ENCODE measurements at regions not wholly inside any gene's neighbourhood (a gene's known extent, or its start where the extent isn't known, plus 50 kb on each side); places are given as distances from the start of the nearest gene placed in this dataset.

- H3K4me2 ChIP-seq (ENCODE audit: insufficient read depth, insufficient read length, low read length) = no peak overlapping the region
- no peak overlapping the region for H2AK5ac ChIP-seq (ENCODE audit: insufficient read length, low read length)
- no peak overlapping the region for H2BK15ac ChIP-seq (ENCODE audit: low read depth, low read length)
- no peak overlapping the region for H2AFZ ChIP-seq (ENCODE audit: low read length)
- no peaks in the 10 kb centered on the region for H3K27me3 ChIP-seq (ENCODE audit: insufficient read depth, low read length)
- Mint-ChIP-seq H3K27me3 (ENCODE audit: low read depth) (peaks cover 25% of the 10 kb centered on the region), H3K4me1 (peaks cover 0 to 6% of the 10 kb centered on the region in 2 experiments; a peak in 1 of 4 replicates), H3K4me3 (no peak overlapping the region), H3K27ac (no peak overlapping the region), H3K9me3 (no peaks in the 10 kb centered on the region), H3K36me3 (ENCODE audit: insufficient read depth in 1 of 3, low read depth in 3 of 3) (no peaks in the 10 kb centered on the region)
- H4K5ac ChIP-seq (ENCODE audit: insufficient read length, low read depth, low read length) = no peak overlapping the region
- H4K20me1 ChIP-seq (ENCODE audit: control insufficient read depth, insufficient read depth, insufficient read length) = no peaks in the 10 kb centered on the region
- no peaks in the 10 kb centered on the region for H3K9me3 ChIP-seq (ENCODE audit: control insufficient read depth, low read depth, low read length)
- TF ChIP-seq CTCF (conservative IDR thresholded peaks at IDR 0.05) = no peak
- H3K23ac ChIP-seq (ENCODE audit: insufficient read length, low read depth, low read length) = no peak overlapping the region
- no peak overlapping the region for H4K8ac ChIP-seq (replicated peaks; ENCODE audit: insufficient read length, low read depth, low read length)
- no peak overlapping the region for H3K27ac ChIP-seq (ENCODE audit: insufficient read length, low read depth, low read length)
- H3K4me1 ChIP-seq (ENCODE audit: insufficient read depth, low read length) = no peaks in the 10 kb centered on the region
- no peak overlapping the region for H4K91ac ChIP-seq (ENCODE audit: insufficient read length, low read depth, low read length)
- H3K23me2 ChIP-seq (ENCODE audit: insufficient read length, low read depth, low read length, poor library complexity, severe bottlenecking) = no peaks in the 10 kb centered on the region
- H2BK12ac ChIP-seq (ENCODE audit: insufficient read length, low read depth, low read length) = no peak overlapping the region
- H3K9ac ChIP-seq (ENCODE audit: extremely low read depth, insufficient read length, low read length) = no peak overlapping the region
- no peak overlapping the region for H3K14ac ChIP-seq (ENCODE audit: insufficient read depth, low read length)
- no peak overlapping the region for H3K4ac ChIP-seq (ENCODE audit: low read depth, low read length)
- no peak overlapping the region for H3T11ph ChIP-seq (ENCODE audit: low read length)
- WGBS (ENCODE audit: extremely low coverage, insufficient read length, low lambda C conversion rate) = no CpG with 5 or more reads among the region's 5 CpGs
- H2BK120ac ChIP-seq (ENCODE audit: low read depth, low read length, poor library complexity, severe bottlenecking) = no peak overlapping the region
- no peaks in the 10 kb centered on the region for H3K79me2 ChIP-seq (ENCODE audit: insufficient read depth, low read length)
- DNase-seq = no peak
- no peak overlapping the region for H2BK20ac ChIP-seq (ENCODE audit: low read depth, low read length, poor library complexity, severe bottlenecking)
- H3K56ac ChIP-seq (ENCODE audit: insufficient read length, low read depth, low read length) = no peak overlapping the region
- no peaks in the 10 kb centered on the region for H3K79me1 ChIP-seq (ENCODE audit: insufficient read depth, low read depth, low read length, poor library complexity, severe bottlenecking)
- no peak overlapping the region for H3K18ac ChIP-seq (ENCODE audit: insufficient read length, low read depth, low read length)
- no peak overlapping the region for H2BK5ac ChIP-seq (ENCODE audit: insufficient read length, low read length)
Observed at GRCh38 chr22:35205961-35206360, 51.3 kb upstream of the HMGXB4 start.
